Activated naive CD8-positive, alpha-beta T cell (primary cell): ENCODE measurements at regions not wholly inside any gene's neighbourhood (a gene's known extent, or its start where the extent isn't known, plus 50 kb on each side); places are given as distances from the start of the nearest gene placed in this dataset.
"Not testable (repeated sequence)": the region's sequence is repeated elsewhere in the genome, so short reads cannot be mapped to it uniquely, and the experiment has no call there.

Experiments used
- H3K27ac Mint-ChIP-seq: one replicate; pipeline ENCODE4 v1.8.0; 2021; ENCODE audit warnings: mixed read lengths
- H3K27me3 Mint-ChIP-seq: one replicate; pipeline ENCODE4 v1.8.0; 2021; ENCODE audit warnings: mixed read lengths
- H3K36me3 Mint-ChIP-seq: one replicate; pipeline ENCODE4 v1.8.0; 2021; ENCODE audit warnings: mixed read lengths
- H3K4me1 Mint-ChIP-seq: one replicate; pipeline ENCODE4 v1.8.0; 2021; ENCODE audit warnings: low read depth, mixed read lengths
- H3K4me3 Mint-ChIP-seq: one replicate; pipeline ENCODE4 v1.8.0; 2021; ENCODE audit warnings: mild to moderate bottlenecking, mixed read lengths
- H3K9me3 Mint-ChIP-seq: one replicate; pipeline ENCODE4 v1.8.0; 2021; ENCODE audit warnings: low read depth, mixed read lengths

- Mint-ChIP-seq H3K27ac (no peak overlapping the region), H3K27me3 (no peaks in the 10 kb centered on the region), H3K4me1 (no peaks in the 10 kb centered on the region), H3K9me3 (peaks cover 11% of the 10 kb centered on the region), H3K36me3 (no peaks in the 10 kb centered on the region), H3K4me3 (no peak overlapping the region)
These were observed 970.6 kb downstream of the NCAM2 start for GRCh38 chr21:21968810-21969209.

- H3K4me3 Mint-ChIP-seq, result no peak overlapping the region
- H3K27me3 Mint-ChIP-seq, result no peaks in the 10 kb centered on the region
- H3K36me3 Mint-ChIP-seq, result no peaks in the 10 kb centered on the region
- H3K4me1 Mint-ChIP-seq, result no peaks in the 10 kb centered on the region
- H3K9me3 Mint-ChIP-seq, result peaks cover 7% of the 10 kb centered on the region
- no peak overlapping the region for H3K27ac Mint-ChIP-seq
These were observed 971.0 kb downstream of the NCAM2 start for GRCh38 chr21:21969211-21969610.

DNA sequence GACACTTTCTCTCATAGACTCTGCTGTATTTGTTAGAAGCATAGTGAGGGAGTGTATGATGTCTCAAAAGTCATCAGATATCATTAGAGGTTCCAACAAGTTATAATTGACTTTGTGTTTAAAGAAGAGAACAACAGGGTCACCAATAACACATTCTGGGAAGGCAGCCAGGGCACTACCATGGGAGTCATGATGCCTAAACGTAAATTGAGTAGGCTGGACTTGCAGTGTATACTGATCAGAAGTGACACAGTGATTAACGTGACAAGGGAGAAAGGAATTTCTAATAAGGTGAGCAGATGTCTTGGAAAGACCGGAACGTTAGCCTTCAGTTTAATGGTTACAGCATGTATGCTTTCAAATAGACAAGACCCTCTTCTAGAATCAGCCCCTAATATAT lies 973.2 kb downstream of the NCAM2 start:
- Mint-ChIP-seq H3K4me1 (no peaks in the 10 kb centered on the region), H3K27ac (no peak overlapping the region), H3K36me3 (no peaks in the 10 kb centered on the region), H3K27me3 (no peaks in the 10 kb centered on the region), H3K9me3 (no peaks in the 10 kb centered on the region), H3K4me3 (no peak overlapping the region)

DNA sequence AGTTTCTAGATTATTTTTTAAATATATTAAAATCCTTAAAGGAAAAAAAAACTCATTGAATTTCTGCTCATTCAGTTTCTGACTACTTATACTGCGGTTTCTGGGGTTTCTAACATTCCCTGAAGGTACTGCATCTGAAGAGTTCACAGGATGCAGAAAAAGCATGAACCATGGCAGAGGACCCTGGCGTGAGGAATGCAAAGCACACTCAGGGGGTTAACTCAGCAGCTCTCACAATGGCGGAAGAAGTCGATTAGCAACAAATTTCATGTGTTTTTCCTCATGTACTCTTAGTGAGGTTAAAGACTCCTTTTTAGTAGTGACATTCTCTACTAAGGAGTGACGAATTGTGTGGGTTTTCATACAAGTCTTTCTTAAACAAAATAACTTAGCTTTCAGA lies 975.6 kb downstream of the NCAM2 start:
- Mint-ChIP-seq H3K27ac (no peak overlapping the region), H3K36me3 (no peaks in the 10 kb centered on the region), H3K9me3 (no peaks in the 10 kb centered on the region), H3K4me3 (no peak overlapping the region), H3K27me3 (no peaks in the 10 kb centered on the region), H3K4me1 (no peaks in the 10 kb centered on the region)

DNA sequence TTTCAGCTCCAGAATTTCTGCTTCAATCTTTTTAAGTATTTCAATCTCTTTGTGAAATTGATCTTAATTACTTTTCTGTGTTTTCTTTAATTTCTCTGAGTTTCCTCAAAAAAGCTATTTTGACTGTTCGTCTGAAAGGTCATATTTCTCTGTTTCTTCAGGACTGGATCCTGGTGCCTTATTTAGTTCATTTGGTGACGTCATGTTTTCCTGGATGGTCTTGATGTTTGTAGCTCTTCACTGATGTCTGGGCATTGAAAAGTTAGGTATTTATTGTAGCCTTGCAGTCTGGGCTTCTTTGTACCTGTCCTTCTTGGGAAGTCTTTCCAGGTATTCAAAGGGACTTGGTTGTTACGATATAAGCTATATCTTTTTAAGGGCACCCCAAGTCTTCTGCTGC lies 998.7 kb downstream of the NCAM2 start:
- peaks cover 7% of the 10 kb centered on the region for H3K4me1 Mint-ChIP-seq
- H3K36me3 Mint-ChIP-seq, result no peaks in the 10 kb centered on the region
- H3K27me3 Mint-ChIP-seq, result no peaks in the 10 kb centered on the region

DNA sequence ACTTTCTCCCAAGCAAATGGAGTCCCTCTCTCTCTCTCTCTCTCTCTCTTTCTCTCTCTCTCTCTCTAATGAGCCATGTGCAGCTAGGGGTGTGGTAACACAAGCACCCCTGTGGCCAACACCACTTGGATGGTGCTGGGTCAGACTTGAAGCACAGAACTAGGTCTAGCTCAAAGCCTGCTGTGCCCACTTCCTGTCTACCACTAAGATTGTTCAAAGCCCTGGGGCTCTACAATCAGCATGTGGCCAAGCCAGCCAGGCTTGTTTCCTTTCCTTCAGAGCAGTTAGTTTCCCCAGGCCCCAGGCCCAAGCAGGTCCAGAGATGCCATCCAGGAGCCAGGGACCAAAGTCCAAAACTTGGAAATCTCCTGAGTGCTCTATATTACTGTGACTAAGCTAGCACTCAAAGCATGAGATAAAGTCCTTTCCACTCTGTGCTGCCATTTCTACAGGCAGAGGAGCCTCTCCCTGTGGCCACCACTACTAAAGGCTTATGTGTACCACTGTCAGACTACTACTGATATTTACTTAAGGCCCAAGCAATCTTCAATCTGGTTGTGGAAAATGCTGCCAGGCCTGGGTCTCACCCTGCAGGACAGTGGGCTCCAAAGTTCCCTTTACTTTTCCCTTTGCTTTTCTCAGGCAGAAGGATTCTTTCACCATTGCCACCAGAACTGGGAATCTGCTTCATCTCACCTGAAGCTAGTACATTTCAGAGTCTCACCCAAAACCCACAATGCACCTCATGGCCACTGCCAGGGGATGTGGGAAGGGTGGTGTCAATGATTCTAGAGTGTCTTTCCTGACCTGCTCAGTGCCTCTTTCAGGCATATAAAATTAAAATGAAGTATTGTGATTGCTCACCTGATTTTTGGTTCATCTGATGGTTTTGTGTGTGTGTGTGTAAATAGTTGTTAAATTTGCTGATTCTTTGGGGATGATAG lies 999.5 kb downstream of the NCAM2 start:
- Mint-ChIP-seq H3K4me1 (peaks cover 7% of the 10 kb centered on the region), H3K4me3 (no peak overlapping the region), H3K27ac (no peak overlapping the region), H3K27me3 (no peaks in the 10 kb centered on the region), H3K36me3 (no peaks in the 10 kb centered on the region), H3K9me3 (no peaks in the 10 kb centered on the region)

More for the DNA sequence above, 998.7 kb downstream of the NCAM2 start:
- H3K9me3 Mint-ChIP-seq, result no peaks in the 10 kb centered on the region
- no peak overlapping the region for H3K4me3 Mint-ChIP-seq
- H3K27ac Mint-ChIP-seq, result no peak overlapping the region

DNA sequence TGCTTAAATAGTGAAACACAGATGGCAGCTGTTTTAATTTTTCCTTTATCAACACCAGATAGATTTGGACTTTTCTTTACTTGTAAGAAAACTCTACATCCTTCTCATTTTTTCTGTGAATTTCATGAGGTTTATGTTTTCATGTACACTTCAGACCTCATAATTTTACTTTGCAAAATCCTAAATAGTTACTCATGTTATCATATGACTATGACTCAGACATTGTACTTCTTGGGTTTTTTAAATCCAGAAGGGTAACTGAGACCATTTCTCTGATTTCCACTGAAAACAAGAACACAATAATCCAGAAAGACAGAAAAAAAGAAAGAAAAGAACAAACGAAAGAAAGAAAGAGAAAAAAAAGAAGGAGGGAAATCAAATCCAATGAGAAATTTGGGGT lies 1021.6 kb downstream of the NCAM2 start:
- Mint-ChIP-seq H3K36me3 (no peaks in the 10 kb centered on the region), H3K4me3 (no peak overlapping the region), H3K27me3 (no peaks in the 10 kb centered on the region), H3K4me1 (no peaks in the 10 kb centered on the region), H3K27ac (no peak overlapping the region), H3K9me3 (peaks cover 3% of the 10 kb centered on the region)

DNA sequence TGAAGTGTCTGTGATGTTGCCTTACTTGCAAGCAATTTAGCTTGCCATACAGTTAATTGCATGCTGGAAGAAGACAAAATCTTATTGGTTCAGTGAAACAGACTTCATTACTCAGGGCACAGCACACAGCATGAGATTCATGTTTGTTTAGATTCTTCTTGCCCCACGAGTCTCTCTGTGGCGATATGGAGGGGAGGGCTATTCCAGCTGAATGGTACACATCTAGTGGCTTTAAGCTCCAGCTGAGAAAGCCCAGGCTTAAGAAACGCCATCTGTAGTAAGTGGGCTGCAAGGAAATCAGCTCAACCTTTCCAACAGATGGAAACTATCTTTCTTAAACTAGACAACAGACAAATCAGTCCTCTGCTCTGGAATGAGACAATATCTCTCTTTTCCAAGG lies 1022.0 kb downstream of the NCAM2 start:
- Mint-ChIP-seq H3K9me3 (peaks cover 3% of the 10 kb centered on the region), H3K4me3 (no peak overlapping the region), H3K36me3 (no peaks in the 10 kb centered on the region), H3K4me1 (no peaks in the 10 kb centered on the region), H3K27ac (no peak overlapping the region), H3K27me3 (no peaks in the 10 kb centered on the region)

DNA sequence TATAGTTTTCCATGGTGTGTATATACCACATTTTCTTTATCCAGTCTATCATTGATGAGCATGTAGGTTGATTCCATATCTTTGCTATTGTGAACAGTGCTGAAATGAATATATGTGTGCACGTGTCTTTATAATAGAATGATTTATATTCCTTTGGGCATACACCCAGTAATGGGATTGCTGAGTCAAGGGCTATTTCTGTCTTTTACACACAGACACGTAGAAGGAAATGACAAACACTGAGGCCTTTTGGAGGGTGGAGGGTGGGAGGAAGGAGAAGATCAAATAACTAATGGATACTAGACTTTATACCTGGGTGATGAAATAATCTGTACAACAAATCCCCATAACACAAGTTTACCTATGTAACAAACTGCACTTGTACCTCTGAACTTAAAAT lies 1025.7 kb downstream of the NCAM2 start:
- not testable (repeated sequence) for H3K36me3 Mint-ChIP-seq, H3K9me3 Mint-ChIP-seq, H3K4me3 Mint-ChIP-seq, H3K27ac Mint-ChIP-seq, H3K27me3 Mint-ChIP-seq, H3K4me1 Mint-ChIP-seq

DNA sequence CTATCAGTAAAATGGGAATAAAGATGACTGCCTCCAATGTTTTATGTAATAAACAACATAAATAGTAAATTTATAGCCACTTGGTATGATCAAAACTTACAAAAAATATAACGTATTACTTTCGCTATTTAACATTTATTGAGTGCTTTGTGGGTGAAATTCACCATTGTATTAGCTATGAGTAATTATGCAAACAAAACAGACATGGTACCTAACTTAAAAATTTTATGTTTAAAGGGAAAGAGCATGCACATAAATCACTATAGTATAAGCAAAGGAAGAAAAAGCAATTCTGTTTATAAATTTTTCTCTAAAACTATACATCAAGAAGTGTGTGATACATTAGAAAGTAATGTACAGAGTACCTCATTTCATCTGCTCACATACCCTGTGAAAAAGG lies 1046.2 kb downstream of the NCAM2 start:
- H3K27me3 Mint-ChIP-seq, result no peaks in the 10 kb centered on the region
- H3K9me3 Mint-ChIP-seq, result no peaks in the 10 kb centered on the region
- H3K4me3 Mint-ChIP-seq, result no peak overlapping the region
- H3K27ac Mint-ChIP-seq, result no peak overlapping the region
- H3K4me1 Mint-ChIP-seq, result no peaks in the 10 kb centered on the region
- no peaks in the 10 kb centered on the region for H3K36me3 Mint-ChIP-seq

DNA sequence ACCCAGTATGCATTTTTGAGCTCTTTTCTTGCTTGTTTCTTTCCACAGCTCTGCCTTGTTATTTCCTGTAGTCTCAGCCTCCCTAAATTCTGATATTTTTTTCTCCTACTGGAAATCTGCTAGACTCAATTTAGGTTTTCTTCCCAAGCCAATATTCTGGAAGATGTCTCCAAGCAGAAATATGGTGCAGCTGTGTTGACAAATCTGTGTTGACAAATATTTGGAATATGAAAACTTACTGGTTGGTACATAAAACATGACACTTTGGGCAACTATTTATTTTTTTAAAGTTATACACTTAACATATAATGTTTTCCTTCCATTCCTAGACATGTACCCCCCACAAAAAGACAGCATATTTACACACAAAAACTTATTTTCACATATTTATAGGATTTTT lies 1048.4 kb downstream of the NCAM2 start:
- no peaks in the 10 kb centered on the region for H3K36me3 Mint-ChIP-seq
- H3K27ac Mint-ChIP-seq, result no peak overlapping the region
- no peaks in the 10 kb centered on the region for H3K9me3 Mint-ChIP-seq
- no peaks in the 10 kb centered on the region for H3K27me3 Mint-ChIP-seq
- no peak overlapping the region for H3K4me3 Mint-ChIP-seq
- H3K4me1 Mint-ChIP-seq, result no peaks in the 10 kb centered on the region

DNA sequence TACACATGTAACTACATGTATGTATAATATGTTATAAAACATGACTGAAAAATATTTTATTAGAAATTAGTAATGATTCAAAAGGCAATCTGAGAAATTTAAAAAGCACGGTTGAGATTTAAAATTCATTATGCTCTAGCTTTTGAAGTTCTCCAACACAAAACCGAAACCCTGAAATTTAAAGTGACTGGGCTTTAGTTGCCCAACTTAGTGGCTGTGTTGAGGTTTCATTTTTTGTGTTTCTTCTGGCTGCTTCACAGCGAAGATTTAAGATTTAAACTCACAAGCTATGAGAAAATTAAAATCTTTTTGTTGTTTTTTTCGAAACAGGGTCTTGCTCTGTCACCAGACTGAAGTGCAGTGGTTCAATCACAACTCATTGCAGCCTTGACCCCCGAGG lies 1058.7 kb downstream of the NCAM2 start:
- no peaks in the 10 kb centered on the region for H3K4me1 Mint-ChIP-seq
- no peaks in the 10 kb centered on the region for H3K9me3 Mint-ChIP-seq
- no peak overlapping the region for H3K27ac Mint-ChIP-seq
- H3K27me3 Mint-ChIP-seq, result no peaks in the 10 kb centered on the region
- no peaks in the 10 kb centered on the region for H3K36me3 Mint-ChIP-seq
- H3K4me3 Mint-ChIP-seq, result no peak overlapping the region

- Mint-ChIP-seq H3K27ac (no peak overlapping the region), H3K36me3 (no peaks in the 10 kb centered on the region), H3K4me1 (no peaks in the 10 kb centered on the region), H3K27me3 (no peaks in the 10 kb centered on the region), H3K9me3 (no peaks in the 10 kb centered on the region), H3K4me3 (no peak overlapping the region)
These were observed 1064.4 kb downstream of the NCAM2 start for GRCh38 chr21:22062472-22063139.

DNA sequence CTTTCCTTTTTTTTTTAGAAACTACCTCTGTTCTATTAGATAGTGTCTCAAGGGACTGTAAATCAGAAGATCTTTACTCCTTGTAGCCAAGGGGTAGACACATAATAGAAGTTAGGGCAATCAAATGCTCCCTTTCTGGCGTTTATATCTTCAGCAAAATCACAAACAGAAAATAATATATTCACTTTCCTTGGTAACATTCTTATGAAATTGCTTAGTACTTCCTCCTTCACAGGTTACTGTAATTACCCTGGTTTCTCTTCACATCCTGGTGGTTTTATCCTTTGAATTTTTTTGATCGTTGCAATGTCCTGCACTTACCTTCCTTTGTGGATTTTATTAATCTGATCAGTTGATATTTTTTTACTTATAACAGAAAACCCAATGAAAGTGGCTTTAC lies 1064.9 kb downstream of the NCAM2 start:
- H3K27me3 Mint-ChIP-seq, result no peaks in the 10 kb centered on the region
- H3K4me1 Mint-ChIP-seq, result no peaks in the 10 kb centered on the region
- H3K4me3 Mint-ChIP-seq, result no peak overlapping the region
- no peaks in the 10 kb centered on the region for H3K9me3 Mint-ChIP-seq
- no peaks in the 10 kb centered on the region for H3K36me3 Mint-ChIP-seq
- H3K27ac Mint-ChIP-seq, result no peak overlapping the region

GRCh38 chr21:22076471-22076870 lies 1078.3 kb downstream of the NCAM2 start:
- Mint-ChIP-seq H3K9me3 (peaks cover 4% of the 10 kb centered on the region), H3K27ac (no peak overlapping the region), H3K36me3 (no peaks in the 10 kb centered on the region), H3K27me3 (no peaks in the 10 kb centered on the region), H3K4me3 (no peak overlapping the region), H3K4me1 (no peaks in the 10 kb centered on the region)

DNA sequence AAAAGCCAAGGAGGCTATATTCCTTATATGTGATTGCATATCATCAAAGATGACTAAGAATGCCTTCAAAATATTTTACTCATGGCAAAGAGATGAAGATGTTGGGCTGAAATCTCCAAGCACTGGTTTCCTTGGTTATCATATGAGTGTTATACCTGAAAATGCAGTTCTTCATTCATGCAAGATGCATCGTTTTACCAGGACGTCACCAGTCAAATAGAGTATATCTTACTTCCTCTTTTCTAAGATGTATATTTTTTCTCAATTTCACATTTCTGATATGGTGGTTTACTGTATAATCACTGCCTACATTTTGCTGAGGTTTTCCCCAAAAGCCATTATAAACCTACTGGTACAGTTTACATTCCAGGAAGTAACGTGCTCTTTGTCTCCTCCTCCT lies 1085.7 kb downstream of the NCAM2 start:
- H3K4me1 Mint-ChIP-seq, result no peaks in the 10 kb centered on the region
- H3K27me3 Mint-ChIP-seq, result no peaks in the 10 kb centered on the region
- H3K4me3 Mint-ChIP-seq, result no peak overlapping the region
- no peaks in the 10 kb centered on the region for H3K36me3 Mint-ChIP-seq
- no peak overlapping the region for H3K27ac Mint-ChIP-seq
- H3K9me3 Mint-ChIP-seq, result peaks cover 4% of the 10 kb centered on the region
